Left lung (tissue), 4 donors: ENCODE measurements at regions not wholly inside any gene's neighbourhood (a gene's known extent, or its start where the extent isn't known, plus 50 kb on each side); places are given as distances from the start of the nearest gene placed in this dataset.
A peak's percentile ranks its signal among the peaks of the same experiment; 100 is the strongest.
"Not testable (repeated sequence)": the region's sequence is repeated elsewhere in the genome, so short reads cannot be mapped to it uniquely, and the experiment has no call there.

ENCODE experiments used
- ATAC-seq: fragments of 200-7000 bp; cut with Tn5 transposase; one replicate; pipeline ENCODE4 v1.9.1; 2020; ENCODE audit warnings: moderate library complexity
- DNase-seq, 4 donors: peaks; one replicate each; pipeline ENCODE4 v3.0.0-alpha.2; 2013 to 2020
- H3K27ac ChIP-seq, 2 donors: fragments of 200-600 bp; sonication (generic) in 1 of 2; one replicate each; pipeline versions ENCODE4 v1.5.0 to v1.8.0; 2020 to 2021
- H3K27me3 ChIP-seq, 2 donors: fragments of 200-600 bp; sonication (generic) in 1 of 2; one replicate each; pipeline versions ENCODE4 v1.5.0 to v1.8.0; 2020 to 2021
- H3K36me3 ChIP-seq, 2 donors: fragments of 200-600 bp; sonication (generic) in 1 of 2; one replicate each; pipeline versions ENCODE4 v1.5.0 to v1.8.0; 2020 to 2021
- H3K4me1 ChIP-seq, 2 donors: fragments of 200-600 bp; one replicate each; pipeline ENCODE4 v1.8.0; 2021
- H3K4me3 ChIP-seq, 2 donors: fragments of 200-600 bp; sonication (generic) in 1 of 2; one replicate each; pipeline versions ENCODE4 v1.5.0 to v1.8.0; 2020 to 2021; ENCODE audit warnings: mild to moderate bottlenecking in 1 of 2
- H3K9me3 ChIP-seq, 2 donors: fragments of 200-600 bp; sonication (generic) in 1 of 2; one replicate each; pipeline versions ENCODE4 v1.5.0 to v1.8.0; 2020 to 2021
- intact Hi-C, 2 donors: fragments of 100-400 bp; cut with DNase I; formaldehyde crosslinking; loops; one replicate each; pipeline versions ENCODE4 v1.11.2 to v1.14.2; 2022
- TF ChIP-seq, protein P1 (sequence below), 2 donors: fragments of 200-600 bp; sonication (generic) in 1 of 2; IDR thresholded peaks; one replicate each; pipeline versions ENCODE4 v1.5.0 to v1.8.0; 2021; ENCODE audit warnings: antibody characterized with exemption in 2 of 2
- donor health status: DM: no; HTN: yes; CAD: no.
- donor health status: DM: no; HTN: no; CAD: no.

DNA sequence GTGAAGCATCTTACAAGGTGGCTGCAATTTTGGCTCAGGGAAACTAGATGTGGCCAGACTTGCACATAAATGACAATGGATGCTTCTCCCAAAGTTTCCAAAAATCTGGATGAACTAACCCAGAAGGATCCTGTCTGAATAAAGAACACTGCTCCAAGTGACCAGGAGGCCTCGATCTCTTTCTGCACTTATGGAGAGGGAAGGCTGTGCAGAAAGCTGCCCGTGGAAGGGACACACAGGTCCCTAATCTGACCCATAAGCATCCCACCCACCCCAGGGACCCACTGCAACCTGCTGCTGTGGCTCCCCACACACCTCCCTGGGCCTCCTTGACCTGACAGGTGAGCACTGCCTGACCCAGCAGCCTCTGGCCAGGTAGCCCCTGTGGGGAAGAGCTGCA is 74.6 kb upstream of the SEC14L1 start:
- intact Hi-C loops, result loop anchor here in 1 of 2 donors (5.0 kb wide), 1 partner anchor 199 kb away; the partner anchor contains the start of gene MGAT5B
- Histone ChIP-seq H3K4me3 (no peak overlapping the region), H3K4me1 (no peaks in the 10 kb centered on the region), H3K9me3 (no peaks in the 10 kb centered on the region), H3K27ac (no peak overlapping the region), H3K27me3 (peaks cover 0 to 32% of the 10 kb centered on the region in 2 donors), H3K36me3 (no peaks in the 10 kb centered on the region)
- TF ChIP-seq, protein P1, sequence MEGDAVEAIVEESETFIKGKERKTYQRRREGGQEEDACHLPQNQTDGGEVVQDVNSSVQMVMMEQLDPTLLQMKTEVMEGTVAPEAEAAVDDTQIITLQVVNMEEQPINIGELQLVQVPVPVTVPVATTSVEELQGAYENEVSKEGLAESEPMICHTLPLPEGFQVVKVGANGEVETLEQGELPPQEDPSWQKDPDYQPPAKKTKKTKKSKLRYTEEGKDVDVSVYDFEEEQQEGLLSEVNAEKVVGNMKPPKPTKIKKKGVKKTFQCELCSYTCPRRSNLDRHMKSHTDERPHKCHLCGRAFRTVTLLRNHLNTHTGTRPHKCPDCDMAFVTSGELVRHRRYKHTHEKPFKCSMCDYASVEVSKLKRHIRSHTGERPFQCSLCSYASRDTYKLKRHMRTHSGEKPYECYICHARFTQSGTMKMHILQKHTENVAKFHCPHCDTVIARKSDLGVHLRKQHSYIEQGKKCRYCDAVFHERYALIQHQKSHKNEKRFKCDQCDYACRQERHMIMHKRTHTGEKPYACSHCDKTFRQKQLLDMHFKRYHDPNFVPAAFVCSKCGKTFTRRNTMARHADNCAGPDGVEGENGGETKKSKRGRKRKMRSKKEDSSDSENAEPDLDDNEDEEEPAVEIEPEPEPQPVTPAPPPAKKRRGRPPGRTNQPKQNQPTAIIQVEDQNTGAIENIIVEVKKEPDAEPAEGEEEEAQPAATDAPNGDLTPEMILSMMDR (IDR thresholded peaks at IDR 0.05), result no peak
- ATAC-seq (no peak), DNase-seq (no peak)

DNA sequence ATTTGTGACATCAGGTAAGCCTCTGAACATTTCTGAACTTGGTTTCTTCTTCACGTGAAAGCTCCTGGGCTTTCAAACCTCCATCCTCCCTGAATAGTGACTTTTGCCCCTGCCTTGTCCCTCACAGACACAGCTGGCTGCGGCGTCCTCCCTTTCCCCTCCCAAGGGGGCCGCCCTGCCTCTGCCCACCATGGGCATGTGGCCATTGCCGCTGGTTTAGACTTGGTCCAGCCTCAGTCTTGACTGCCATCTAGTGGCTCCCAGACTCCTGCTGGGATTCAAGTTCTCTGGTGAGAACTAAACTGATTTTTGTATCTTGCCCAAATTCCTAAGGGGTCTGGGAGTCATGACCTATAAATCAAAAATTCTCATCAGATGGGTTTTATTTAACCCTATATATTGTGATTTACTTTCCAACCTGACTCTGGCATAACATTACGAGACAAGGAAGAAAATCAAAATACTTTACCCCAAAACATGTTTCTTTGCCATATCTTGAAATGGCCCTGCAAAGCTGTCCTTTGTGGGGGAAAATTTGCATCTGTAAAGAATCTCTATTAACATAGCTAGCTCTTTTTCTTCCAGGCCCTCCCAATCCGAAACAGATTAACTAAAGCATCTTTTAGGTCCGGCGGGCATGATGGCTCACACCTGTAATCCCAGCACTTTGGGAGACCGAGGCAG is 73.9 kb upstream of the SEC14L1 start:
- H3K9me3 ChIP-seq, H3K36me3 ChIP-seq, H3K4me3 ChIP-seq, H3K27ac ChIP-seq, H3K4me1 ChIP-seq: not testable (repeated sequence)
- ATAC-seq (peak; percentile 82), DNase-seq (peak in 2 of 4 donors; percentile 42 to 73)
- TF ChIP-seq, protein P1 (IDR thresholded peaks at IDR 0.05), result peak; percentile 45 to 70
- H3K27me3 ChIP-seq, result peaks cover 0 to 32% of the 10 kb centered on the region in 2 donors
- intact Hi-C loops, result loop anchor here in 1 of 2 donors (5.0 kb wide), 1 partner anchor 200 kb away; the partner anchor contains the start of gene MGAT5B

DNA sequence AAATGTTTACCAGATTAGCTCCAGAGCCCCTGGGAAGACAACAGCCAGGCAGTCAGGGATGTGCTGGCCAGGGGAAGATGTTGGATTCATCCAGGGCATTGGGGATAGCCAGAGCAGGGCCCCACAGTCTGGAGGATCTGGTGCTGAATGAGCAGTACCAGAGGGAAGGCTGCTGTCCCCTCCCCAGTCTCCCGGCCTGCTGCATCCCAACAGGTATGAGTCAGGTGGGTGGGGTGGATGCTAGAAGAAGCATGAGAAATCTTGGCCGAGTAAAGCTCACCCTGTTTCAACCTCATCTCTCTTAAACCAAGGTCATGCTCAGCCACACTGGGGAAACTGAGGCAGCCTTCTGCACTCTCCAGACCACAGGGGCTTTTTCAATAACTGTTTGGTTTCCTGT is 71.9 kb upstream of the SEC14L1 start:
- TF ChIP-seq, protein P1 (IDR thresholded peaks at IDR 0.05), result no peak
- H3K4me3 ChIP-seq, result no peak overlapping the region
- H3K36me3 ChIP-seq, result no peaks in the 10 kb centered on the region
- ATAC-seq, result no peak
- intact Hi-C loops, result loop anchor here in 1 of 2 donors (5.0 kb wide), 1 partner anchor 202 kb away; the partner anchor contains the start of gene MGAT5B
- peaks cover 0 to 49% of the 10 kb centered on the region in 2 donors for H3K27me3 ChIP-seq
- no peak overlapping the region for H3K27ac ChIP-seq
- no peaks in the 10 kb centered on the region for H3K4me1 ChIP-seq
- DNase-seq, result no peak
- no peaks in the 10 kb centered on the region for H3K9me3 ChIP-seq

DNA sequence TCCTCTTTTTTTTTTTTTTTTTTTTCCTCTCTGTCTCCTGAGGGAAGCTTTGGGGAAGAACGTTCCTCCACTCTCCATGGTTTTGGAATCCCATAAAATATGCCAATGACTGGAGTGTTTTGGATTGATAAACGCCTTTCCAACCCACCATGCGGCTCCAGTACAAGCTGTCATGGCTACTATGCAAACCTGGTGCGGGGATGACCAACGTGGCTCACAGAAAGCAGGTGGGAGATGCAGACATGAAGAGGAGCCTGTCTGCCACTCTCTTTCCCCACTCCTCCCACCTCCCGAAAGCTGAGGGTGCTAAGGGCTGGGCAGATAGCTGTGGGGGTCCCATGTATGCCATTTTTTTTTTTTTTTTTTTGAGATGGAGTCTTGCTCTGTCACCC is 69.9 kb upstream of the SEC14L1 start:
- TF ChIP-seq, protein P1 (IDR thresholded peaks at IDR 0.05), result no peak
- intact Hi-C loops, result no loop called here
- Histone ChIP-seq H3K4me1 (no peaks in the 10 kb centered on the region), H3K27me3 (peaks cover 0 to 58% of the 10 kb centered on the region in 2 donors), H3K4me3 (no peak overlapping the region), H3K27ac (no peak overlapping the region), H3K36me3 (no peaks in the 10 kb centered on the region), H3K9me3 (no peaks in the 10 kb centered on the region)
- no peak for ATAC-seq
- peak in 1 of 4 donors; percentile 6 for DNase-seq

DNA sequence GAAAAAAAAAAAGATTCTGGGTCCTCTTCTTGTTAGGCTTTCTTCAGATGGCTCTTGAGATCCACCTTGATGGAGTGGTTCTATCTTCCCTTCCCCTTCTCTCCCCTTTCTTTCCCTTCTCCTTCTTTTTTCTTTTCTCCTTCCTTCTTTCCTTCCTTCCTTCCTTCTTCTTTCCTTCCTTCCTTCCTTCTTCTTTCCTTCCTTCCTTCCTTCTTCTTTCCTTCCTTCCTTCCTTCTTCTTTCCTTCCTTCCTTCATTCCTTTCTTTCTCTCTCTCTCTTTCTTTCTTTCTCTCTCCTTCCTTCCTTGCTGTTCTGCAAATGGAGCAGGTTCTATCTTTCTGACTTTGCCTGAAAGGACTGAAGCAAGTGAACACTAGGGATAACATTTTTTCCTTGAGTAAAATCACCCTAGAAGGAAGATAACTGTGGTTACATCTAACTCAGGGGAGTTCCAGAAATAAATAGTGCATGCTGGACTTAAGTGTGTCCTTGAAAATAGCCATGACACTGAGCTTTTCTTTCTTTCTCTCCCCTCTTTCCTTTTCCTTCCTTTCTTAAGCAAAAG is 68.8 kb upstream of the SEC14L1 start:
- Histone ChIP-seq H3K9me3 (no peaks in the 10 kb centered on the region), H3K27ac (no peak overlapping the region), H3K36me3 (no peaks in the 10 kb centered on the region), H3K4me3 (no peak overlapping the region), H3K4me1 (no peaks in the 10 kb centered on the region), H3K27me3 (peaks cover 0 to 67% of the 10 kb centered on the region in 2 donors)
- no peak for DNase-seq
- intact Hi-C loops, result no loop called here
- no peak for ATAC-seq
- TF ChIP-seq, protein P1 (IDR thresholded peaks at IDR 0.05), result no peak
